OCI-M2 (cell line): ENCODE measurements at regions not wholly inside any gene's neighbourhood (a gene's known extent, or its start where the extent isn't known, plus 50 kb on each side); places are given as distances from the start of the nearest gene placed in this dataset.

Experiments used
- DNase-seq: peaks from one replicate; lab custom pipeline; 2025; ENCODE audit not compliant: unreplicated experiment; lab: John Stamatoyannopoulos, UW

GRCh38 chr1:11373029-11373894 is 100.3 kb downstream of the UBIAD1 start:
- no peak for DNase-seq

- no peak for DNase-seq
Observed at GRCh38 chr1:11373895-11374747, 101.1 kb downstream of the UBIAD1 start.

GRCh38 chr1:11374748-11375110 is 101.7 kb downstream of the UBIAD1 start:
- no peak for DNase-seq

GRCh38 chr1:11377001-11377583 is 101.9 kb upstream of the DISP3 start:
- no peak for DNase-seq

- no peak for DNase-seq
Observed at GRCh38 chr1:11377954-11378353, 101.0 kb upstream of the DISP3 start.

- no peak for DNase-seq
Observed at GRCh38 chr1:11379851-11380250, 99.1 kb upstream of the DISP3 start.

- DNase-seq = no peak
Observed at GRCh38 chr1:11380500-11380899, 98.5 kb upstream of the DISP3 start.

GRCh38 chr1:11383553-11384169 is 95.3 kb upstream of the DISP3 start:
- no peak for DNase-seq

GRCh38 chr1:11384170-11384554 is 94.8 kb upstream of the DISP3 start:
- DNase-seq = no peak

- DNase-seq = no peak
Observed at GRCh38 chr1:11387829-11388228, 91.1 kb upstream of the DISP3 start.

- DNase-seq = no peak
Observed at GRCh38 chr1:11388617-11389016, 90.3 kb upstream of the DISP3 start.

GRCh38 chr1:11391327-11391726 is 87.6 kb upstream of the DISP3 start:
- DNase-seq = no peak

- no peak for DNase-seq
Observed at GRCh38 chr1:11391886-11392285, 87.1 kb upstream of the DISP3 start.

- DNase-seq = no peak
Observed at GRCh38 chr1:11394592-11395245, 84.2 kb upstream of the DISP3 start.

- no peak for DNase-seq
Observed at GRCh38 chr1:11395616-11396015, 83.3 kb upstream of the DISP3 start.

- no peak for DNase-seq
Observed at GRCh38 chr1:11397151-11397901, 81.6 kb upstream of the DISP3 start.

- DNase-seq = no peak
Observed at GRCh38 chr1:11399250-11399649, 79.7 kb upstream of the DISP3 start.

GRCh38 chr1:11400155-11400554 is 78.8 kb upstream of the DISP3 start:
- DNase-seq = no peak

- DNase-seq = no peak
Observed at GRCh38 chr1:11400567-11400966, 78.4 kb upstream of the DISP3 start.

GRCh38 chr1:11406845-11407244 is 72.1 kb upstream of the DISP3 start:
- no peak for DNase-seq
